ENCODE measurements at regions not wholly inside any gene's neighbourhood (a gene's known extent, or its start where the extent isn't known, plus 50 kb on each side); places are given as distances from the start of the nearest gene placed in this dataset.
"Not testable (repeated sequence)": the region's sequence is repeated elsewhere in the genome, so short reads cannot be mapped to it uniquely, and the experiment has no call there.

DNA sequence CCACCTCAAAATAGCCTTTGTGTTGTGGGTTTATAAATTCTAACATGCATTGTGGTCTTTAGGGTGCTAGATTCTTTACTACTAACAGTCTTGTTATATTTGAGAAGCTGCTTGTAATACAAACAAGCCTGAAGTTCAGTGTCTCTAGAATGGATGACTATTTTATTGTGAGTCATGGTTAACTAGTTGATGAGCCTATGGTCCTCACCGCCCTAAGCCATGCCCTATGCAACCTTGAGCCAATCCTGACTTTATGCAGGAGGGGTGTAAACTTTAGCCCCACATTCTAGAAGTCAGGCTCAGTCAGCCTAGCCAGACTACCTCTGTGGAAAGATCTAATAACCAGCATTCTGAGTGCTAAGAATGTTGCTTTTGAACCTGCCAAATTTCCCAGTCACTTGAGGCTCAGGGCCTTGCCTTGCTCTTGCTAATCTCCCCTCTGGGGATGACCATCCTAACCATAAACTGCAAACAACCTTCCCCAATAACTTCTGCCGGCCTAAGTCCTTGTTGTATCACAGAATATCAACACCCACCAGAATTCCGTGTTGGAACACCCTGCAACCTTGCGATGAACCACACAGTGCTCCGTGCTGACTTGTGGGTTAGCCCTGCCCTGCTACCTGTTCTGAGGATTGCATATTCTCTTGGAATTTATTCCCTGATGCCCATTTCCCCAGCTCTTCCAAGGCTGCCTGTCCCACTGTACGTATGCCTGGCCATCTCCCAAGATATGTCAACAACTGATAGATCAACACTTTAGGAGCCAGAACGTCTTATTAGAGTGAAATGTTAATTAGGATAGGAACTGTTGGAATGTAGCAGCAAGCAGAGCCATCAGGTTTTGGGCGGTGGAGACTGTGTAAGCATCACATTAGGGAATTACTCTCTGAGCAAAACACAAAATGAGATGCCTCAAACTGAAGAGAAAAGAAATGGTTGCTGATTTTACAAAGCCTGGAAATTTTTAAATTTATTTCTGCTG, 71.7 kb upstream of the CEP85L start:
- Histone ChIP-seq H3K36me3 (ENCODE audit: control insufficient read depth in 2 of 2, insufficient read depth in 2 of 2, low read length in 1 of 2) (no peaks in the 10 kb centered on the region), H3K9me3 (ENCODE audit: control insufficient read depth in 2 of 2, insufficient read depth in 1 of 2, low read depth in 1 of 2, low read length in 1 of 2) (no peaks in the 10 kb centered on the region), H3K27ac (ENCODE audit: low read depth in 2 of 2, low read length in 1 of 2) (no peak overlapping the region), H3K4me3 (ENCODE audit: low read depth in 1 of 2, low read length in 2 of 2) (no peak overlapping the region), H3K27me3 (ENCODE audit: control insufficient read depth in 1 of 2, insufficient read depth in 2 of 2, low read length in 2 of 2) (no peaks in the 10 kb centered on the region), H3K4me1 (ENCODE audit: control insufficient read depth in 2 of 2, insufficient read depth in 2 of 2, low read length in 1 of 2) (no peaks in the 10 kb centered on the region)
- 54 to 59% methylated on average over 8 of the region's 8 CpGs for WGBS, 2 donors

DNA sequence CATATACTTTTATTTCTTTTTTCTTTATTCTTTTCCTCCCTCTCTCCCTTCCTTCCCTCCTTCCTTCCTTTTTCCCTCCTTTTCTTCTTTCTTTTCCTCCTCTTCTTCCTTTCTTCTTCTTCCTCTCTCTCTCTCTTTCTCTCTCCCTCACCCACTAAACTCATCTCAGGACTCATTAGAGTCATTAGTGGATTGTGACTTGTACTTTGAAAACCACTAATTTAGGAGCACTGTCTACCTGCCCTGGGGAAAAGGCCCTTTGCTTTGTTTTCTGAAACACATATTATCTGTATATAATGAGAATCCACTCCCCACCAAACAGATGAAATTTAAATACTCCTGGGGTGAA, 68.7 kb upstream of the CEP85L start:
- H3K27ac ChIP-seq (ENCODE audit: low read depth in 2 of 2, low read length in 1 of 2), result no peak overlapping the region
- no peaks in the 10 kb centered on the region for H3K4me1 ChIP-seq (ENCODE audit: control insufficient read depth in 2 of 2, insufficient read depth in 2 of 2, low read length in 1 of 2)
- no peaks in the 10 kb centered on the region for H3K27me3 ChIP-seq (ENCODE audit: control insufficient read depth in 1 of 2, insufficient read depth in 2 of 2, low read length in 2 of 2)
- H3K9me3 ChIP-seq (ENCODE audit: control insufficient read depth in 2 of 2, insufficient read depth in 1 of 2, low read depth in 1 of 2, low read length in 1 of 2), result no peaks in the 10 kb centered on the region
- H3K36me3 ChIP-seq (ENCODE audit: control insufficient read depth in 2 of 2, insufficient read depth in 2 of 2, low read length in 1 of 2), result no peaks in the 10 kb centered on the region
- H3K4me3 ChIP-seq (ENCODE audit: low read depth in 1 of 2, low read length in 2 of 2), result no peak overlapping the region

DNA sequence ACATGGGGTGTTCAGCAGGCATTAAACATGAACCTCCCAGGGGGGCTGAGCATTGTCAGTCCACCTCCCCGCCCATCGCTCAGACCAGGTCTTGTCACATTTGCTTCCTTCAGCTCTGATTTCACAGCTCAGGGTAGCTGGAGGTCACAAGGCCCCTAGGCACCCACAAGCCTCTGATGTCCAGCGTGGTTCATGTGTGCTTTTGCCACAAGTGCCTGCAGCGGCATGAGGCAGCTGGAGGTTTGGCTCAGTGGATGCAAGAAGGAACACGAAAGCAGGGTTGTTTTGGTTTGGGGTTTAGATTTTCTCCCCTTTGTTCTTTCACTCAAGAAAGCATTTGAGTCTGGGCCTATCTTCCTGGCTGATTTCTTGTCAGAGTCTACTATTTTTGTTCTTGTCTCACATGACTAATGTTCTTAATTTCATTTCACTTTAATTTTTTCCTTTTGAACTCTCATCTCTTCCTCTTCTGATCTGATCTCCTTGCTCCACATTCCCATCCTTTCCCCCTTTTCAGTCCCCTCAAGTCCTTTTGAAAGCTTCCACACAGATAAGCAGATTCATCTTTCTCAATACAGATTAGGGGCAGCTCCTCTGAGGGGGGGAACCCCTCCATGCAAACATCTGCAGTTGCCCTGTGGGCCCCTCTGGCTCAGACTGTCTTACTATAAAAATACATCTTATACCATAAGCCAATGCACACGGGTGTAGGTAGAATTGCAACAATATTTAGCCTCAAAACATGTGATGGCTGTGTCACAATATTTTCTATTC, 68.1 kb upstream of the CEP85L start:
- H3K4me3 ChIP-seq (ENCODE audit: low read depth in 1 of 2, low read length in 2 of 2), result no peak overlapping the region
- H3K9me3 ChIP-seq (ENCODE audit: control insufficient read depth in 2 of 2, insufficient read depth in 1 of 2, low read depth in 1 of 2, low read length in 1 of 2), result no peaks in the 10 kb centered on the region
- no peak overlapping the region for H3K27ac ChIP-seq (ENCODE audit: low read depth in 2 of 2, low read length in 1 of 2)
- H3K4me1 ChIP-seq (ENCODE audit: control insufficient read depth in 2 of 2, insufficient read depth in 2 of 2, low read length in 1 of 2), result no peaks in the 10 kb centered on the region
- WGBS, 2 donors, result 77 to 82% methylated on average over 6 of the region's 6 CpGs
- H3K36me3 ChIP-seq (ENCODE audit: control insufficient read depth in 2 of 2, insufficient read depth in 2 of 2, low read length in 1 of 2), result no peaks in the 10 kb centered on the region
- no peaks in the 10 kb centered on the region for H3K27me3 ChIP-seq (ENCODE audit: control insufficient read depth in 1 of 2, insufficient read depth in 2 of 2, low read length in 2 of 2)

DNA sequence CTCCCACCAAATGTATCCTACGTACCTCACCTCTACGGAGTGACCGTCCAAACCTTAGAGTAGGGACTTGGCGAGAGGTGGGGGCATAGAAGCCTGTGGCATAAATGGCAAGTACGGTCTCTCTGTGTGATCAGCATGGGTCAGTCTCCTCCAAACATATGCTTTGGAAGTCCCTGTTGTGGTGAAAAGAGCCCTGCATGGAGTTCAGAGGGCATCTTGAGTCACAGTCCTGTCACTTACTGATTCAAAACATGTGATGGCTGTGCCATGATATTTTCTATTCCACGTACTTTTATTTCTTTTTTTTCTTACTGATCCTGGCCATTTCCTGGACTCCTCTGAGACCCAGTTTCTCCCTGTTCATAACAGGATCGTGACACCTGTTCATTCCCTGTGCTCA, 67.5 kb upstream of the CEP85L start:
- 92 to 93% methylated on average over 7 of the region's 7 CpGs for WGBS, 2 donors
- Histone ChIP-seq H3K27ac (ENCODE audit: low read depth in 2 of 2, low read length in 1 of 2) (no peak overlapping the region), H3K27me3 (ENCODE audit: control insufficient read depth in 1 of 2, insufficient read depth in 2 of 2, low read length in 2 of 2) (no peaks in the 10 kb centered on the region), H3K9me3 (ENCODE audit: control insufficient read depth in 2 of 2, insufficient read depth in 1 of 2, low read depth in 1 of 2, low read length in 1 of 2) (no peaks in the 10 kb centered on the region), H3K4me1 (ENCODE audit: control insufficient read depth in 2 of 2, insufficient read depth in 2 of 2, low read length in 1 of 2) (no peaks in the 10 kb centered on the region), H3K36me3 (ENCODE audit: control insufficient read depth in 2 of 2, insufficient read depth in 2 of 2, low read length in 1 of 2) (no peaks in the 10 kb centered on the region), H3K4me3 (ENCODE audit: low read depth in 1 of 2, low read length in 2 of 2) (no peak overlapping the region)

DNA sequence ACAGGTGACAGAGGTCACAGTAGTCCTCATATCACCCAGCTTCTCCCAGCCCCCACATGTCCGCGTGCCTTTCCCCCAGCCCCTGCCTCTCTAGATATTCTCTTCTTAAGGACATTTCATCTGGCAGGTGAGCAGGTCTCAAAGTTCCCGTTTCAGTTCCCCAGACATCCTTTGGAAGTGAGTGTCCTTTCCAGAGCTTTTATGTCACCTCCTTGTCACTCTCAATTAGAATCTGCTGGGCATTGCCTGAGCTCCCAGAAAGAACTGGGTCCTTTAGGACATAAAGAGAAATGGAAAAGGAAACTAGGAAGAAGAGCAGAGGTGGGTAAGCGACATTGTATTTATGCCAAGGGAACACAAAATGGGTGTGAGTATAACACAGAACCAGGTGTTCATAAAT, 66.9 kb upstream of the CEP85L start:
- 88 to 91% methylated on average over 4 of the region's 4 CpGs for WGBS, 2 donors
- no peak overlapping the region for H3K27ac ChIP-seq (ENCODE audit: low read depth in 2 of 2, low read length in 1 of 2)
- no peaks in the 10 kb centered on the region for H3K27me3 ChIP-seq (ENCODE audit: control insufficient read depth in 1 of 2, insufficient read depth in 2 of 2, low read length in 2 of 2)
- H3K36me3 ChIP-seq (ENCODE audit: control insufficient read depth in 2 of 2, insufficient read depth in 2 of 2, low read length in 1 of 2), result no peaks in the 10 kb centered on the region
- no peaks in the 10 kb centered on the region for H3K9me3 ChIP-seq (ENCODE audit: control insufficient read depth in 2 of 2, insufficient read depth in 1 of 2, low read depth in 1 of 2, low read length in 1 of 2)
- no peak overlapping the region for H3K4me3 ChIP-seq (ENCODE audit: low read depth in 1 of 2, low read length in 2 of 2)
- H3K4me1 ChIP-seq (ENCODE audit: control insufficient read depth in 2 of 2, insufficient read depth in 2 of 2, low read length in 1 of 2), result no peaks in the 10 kb centered on the region

DNA sequence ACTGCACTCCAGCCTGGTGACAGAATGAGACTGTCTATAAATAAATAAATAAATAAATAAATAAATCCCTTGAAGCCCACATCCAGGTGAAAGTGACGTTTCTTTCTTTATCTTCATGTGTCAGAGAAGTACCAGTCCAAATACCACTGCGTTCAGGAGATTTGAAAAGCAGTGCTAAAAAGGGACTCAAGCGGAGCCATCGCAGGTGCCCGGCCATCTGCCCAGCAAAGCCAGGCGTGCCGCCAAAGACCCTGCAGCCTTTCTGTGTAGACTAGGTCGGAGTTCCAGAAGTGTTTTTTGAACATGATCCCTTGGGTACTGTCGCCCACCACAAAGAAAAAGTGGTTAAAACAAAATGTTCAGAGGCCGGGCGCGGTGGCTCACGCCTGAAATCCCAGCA, 65.7 kb upstream of the CEP85L start:
- no peaks in the 10 kb centered on the region for H3K36me3 ChIP-seq (ENCODE audit: control insufficient read depth in 2 of 2, insufficient read depth in 2 of 2, low read length in 1 of 2)
- no peaks in the 10 kb centered on the region for H3K9me3 ChIP-seq (ENCODE audit: control insufficient read depth in 2 of 2, insufficient read depth in 1 of 2, low read depth in 1 of 2, low read length in 1 of 2)
- H3K27me3 ChIP-seq (ENCODE audit: control insufficient read depth in 1 of 2, insufficient read depth in 2 of 2, low read length in 2 of 2), result no peaks in the 10 kb centered on the region
- no peak overlapping the region for H3K27ac ChIP-seq (ENCODE audit: low read depth in 2 of 2, low read length in 1 of 2)
- WGBS, 2 donors, result 94 to 96% methylated on average over 13 of the region's 13 CpGs
- H3K4me1 ChIP-seq (ENCODE audit: control insufficient read depth in 2 of 2, insufficient read depth in 2 of 2, low read length in 1 of 2), result no peaks in the 10 kb centered on the region
- no peak overlapping the region for H3K4me3 ChIP-seq (ENCODE audit: low read depth in 1 of 2, low read length in 2 of 2)

DNA sequence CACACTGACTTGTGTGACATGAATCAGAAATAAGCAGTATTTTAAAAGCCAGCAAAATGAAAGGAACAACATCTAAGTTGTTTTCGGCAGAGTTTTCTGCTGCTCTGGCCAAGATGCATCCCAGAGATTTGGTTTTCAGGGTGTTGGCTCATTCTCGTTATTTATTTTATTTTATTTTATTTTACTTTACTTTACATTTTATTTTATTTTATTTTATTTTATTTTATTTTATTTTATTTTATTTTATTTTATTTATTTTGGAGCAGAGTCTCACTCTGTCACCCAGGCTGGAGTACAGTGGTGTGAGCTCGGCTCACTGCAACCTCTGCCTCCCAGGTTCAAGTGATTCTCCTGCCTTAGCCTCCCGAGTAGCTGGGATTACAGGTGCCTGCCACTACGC, 64.5 kb upstream of the CEP85L start:
- H3K4me3 ChIP-seq (ENCODE audit: low read depth in 1 of 2, low read length in 2 of 2); H3K27me3 ChIP-seq (ENCODE audit: control insufficient read depth in 1 of 2, insufficient read depth in 2 of 2, low read length in 2 of 2); H3K4me1 ChIP-seq (ENCODE audit: control insufficient read depth in 2 of 2, insufficient read depth in 2 of 2, low read length in 1 of 2); H3K9me3 ChIP-seq (ENCODE audit: control insufficient read depth in 2 of 2, insufficient read depth in 1 of 2, low read depth in 1 of 2, low read length in 1 of 2); H3K27ac ChIP-seq (ENCODE audit: low read depth in 2 of 2, low read length in 1 of 2); H3K36me3 ChIP-seq (ENCODE audit: control insufficient read depth in 2 of 2, insufficient read depth in 2 of 2, low read length in 1 of 2): not testable (repeated sequence)
- WGBS, 2 donors, result 97 to 99% methylated on average over 5 of the region's 5 CpGs

DNA sequence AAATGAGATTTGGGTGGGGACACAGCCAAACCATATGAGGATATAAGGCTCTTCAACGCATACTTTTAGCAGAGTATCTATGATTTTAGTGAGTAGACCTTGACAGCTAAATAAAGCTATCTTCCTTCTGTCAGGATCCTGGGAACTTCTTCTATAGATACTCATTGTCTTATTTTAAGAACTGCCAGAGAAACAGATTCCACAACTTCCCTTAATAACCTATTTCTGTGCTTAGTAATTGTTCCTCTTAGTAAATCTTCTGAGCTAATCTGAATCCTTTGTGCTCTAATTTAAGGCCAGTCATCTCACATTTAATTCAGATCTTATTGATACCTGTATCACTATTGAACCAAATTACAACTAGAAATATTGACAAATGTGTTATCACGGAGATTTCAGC, 64.0 kb upstream of the CEP85L start:
- Histone ChIP-seq H3K9me3 (ENCODE audit: control insufficient read depth in 2 of 2, insufficient read depth in 1 of 2, low read depth in 1 of 2, low read length in 1 of 2) (no peaks in the 10 kb centered on the region), H3K4me1 (ENCODE audit: control insufficient read depth in 2 of 2, insufficient read depth in 2 of 2, low read length in 1 of 2) (no peaks in the 10 kb centered on the region), H3K27me3 (ENCODE audit: control insufficient read depth in 1 of 2, insufficient read depth in 2 of 2, low read length in 2 of 2) (no peaks in the 10 kb centered on the region), H3K4me3 (ENCODE audit: low read depth in 1 of 2, low read length in 2 of 2) (no peak overlapping the region), H3K27ac (ENCODE audit: low read depth in 2 of 2, low read length in 1 of 2) (no peak overlapping the region), H3K36me3 (ENCODE audit: control insufficient read depth in 2 of 2, insufficient read depth in 2 of 2, low read length in 1 of 2) (no peaks in the 10 kb centered on the region)
- WGBS, 2 donors, result 74 to 77% methylated on average over 2 of the region's 2 CpGs

DNA sequence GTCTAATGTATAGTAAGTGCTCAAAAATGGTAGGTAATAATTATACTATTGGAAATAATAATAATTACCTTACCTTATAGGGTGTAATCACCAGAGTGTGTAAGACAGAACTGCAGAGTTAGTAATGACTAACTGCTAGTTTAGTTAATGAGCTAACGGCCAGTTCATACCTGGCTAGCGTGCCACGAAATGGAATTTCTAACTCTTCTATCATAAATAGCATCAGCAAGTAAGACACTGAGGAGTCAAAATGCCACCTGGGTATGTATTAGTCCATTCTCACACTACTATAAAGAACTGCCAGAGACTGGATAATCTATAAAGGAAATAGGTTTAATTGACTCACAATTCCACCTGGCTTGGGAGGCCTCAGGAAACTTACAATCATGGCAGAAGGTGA, 63.4 kb upstream of the CEP85L start:
- WGBS, 2 donors, result 93 to 95% methylated on average over 3 of the region's 3 CpGs
- H3K4me1 ChIP-seq (ENCODE audit: control insufficient read depth in 2 of 2, insufficient read depth in 2 of 2, low read length in 1 of 2), result no peaks in the 10 kb centered on the region
- no peak overlapping the region for H3K4me3 ChIP-seq (ENCODE audit: low read depth in 1 of 2, low read length in 2 of 2)
- no peak overlapping the region for H3K27ac ChIP-seq (ENCODE audit: low read depth in 2 of 2, low read length in 1 of 2)
- H3K36me3 ChIP-seq (ENCODE audit: control insufficient read depth in 2 of 2, insufficient read depth in 2 of 2, low read length in 1 of 2), result no peaks in the 10 kb centered on the region
- no peaks in the 10 kb centered on the region for H3K9me3 ChIP-seq (ENCODE audit: control insufficient read depth in 2 of 2, insufficient read depth in 1 of 2, low read depth in 1 of 2, low read length in 1 of 2)
- H3K27me3 ChIP-seq (ENCODE audit: control insufficient read depth in 1 of 2, insufficient read depth in 2 of 2, low read length in 2 of 2), result no peaks in the 10 kb centered on the region

DNA sequence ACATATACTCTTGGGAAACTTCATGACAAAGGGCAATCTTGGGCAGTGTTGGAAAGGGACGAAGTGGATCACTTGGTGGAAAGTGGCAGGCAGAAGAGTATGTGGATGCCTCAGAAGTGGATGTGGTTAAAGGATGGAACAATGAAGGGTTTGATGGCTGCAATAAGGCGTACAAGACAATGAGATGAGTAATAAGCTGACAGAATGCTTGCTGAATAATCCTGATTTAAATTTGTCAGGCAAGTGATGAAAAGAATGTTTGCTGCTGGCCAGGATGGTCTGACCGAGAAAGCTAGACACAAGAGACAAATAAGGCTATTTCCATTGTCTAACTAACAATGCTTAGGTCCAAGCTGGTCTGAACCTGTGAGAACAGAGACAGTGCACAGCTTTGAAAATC, 61.6 kb upstream of the CEP85L start:
- Histone ChIP-seq H3K4me3 (ENCODE audit: low read depth in 1 of 2, low read length in 2 of 2) (no peak overlapping the region), H3K27me3 (ENCODE audit: control insufficient read depth in 1 of 2, insufficient read depth in 2 of 2, low read length in 2 of 2) (no peaks in the 10 kb centered on the region), H3K4me1 (ENCODE audit: control insufficient read depth in 2 of 2, insufficient read depth in 2 of 2, low read length in 1 of 2) (no peaks in the 10 kb centered on the region), H3K36me3 (ENCODE audit: control insufficient read depth in 2 of 2, insufficient read depth in 2 of 2, low read length in 1 of 2) (no peaks in the 10 kb centered on the region), H3K27ac (ENCODE audit: low read depth in 2 of 2, low read length in 1 of 2) (no peak overlapping the region), H3K9me3 (ENCODE audit: control insufficient read depth in 2 of 2, insufficient read depth in 1 of 2, low read depth in 1 of 2, low read length in 1 of 2) (no peaks in the 10 kb centered on the region)
- WGBS, 2 donors, result 57 to 62% methylated on average over 3 of the region's 3 CpGs

Measured in esophagus (tissue), 2 donors.